Activated T-cell treated with anti-CD3 and anti-CD28 coated beads, Interleukin-2, amount 50 U/mL, for 4 hours (primary cell): ENCODE measurements at regions not wholly inside any gene's neighbourhood (a gene's known extent, or its start where the extent isn't known, plus 50 kb on each side); places are given as distances from the start of the nearest gene placed in this dataset.
A peak's percentile ranks its signal among the peaks of the same experiment; 100 is the strongest.

ENCODE experiments used
- ATAC-seq, 2 donors: fragments of 200-7000 bp; cut with Tn5 transposase; one replicate each; pipeline ENCODE4 v1.10.0; 2021
- DNase-seq: peaks from one replicate; pipeline ENCODE4 v3.0.0-alpha.2; 2020
- H3K27me3 Mint-ChIP-seq: one replicate; pipeline ENCODE4 v1.8.0; 2021; ENCODE audit warnings: low read depth, mixed read lengths
- H3K36me3 Mint-ChIP-seq: one replicate; pipeline ENCODE4 v1.8.0; 2022; ENCODE audit warnings: mixed read lengths; ENCODE audit not compliant: insufficient read depth
- H3K4me1 Mint-ChIP-seq: one replicate; pipeline ENCODE4 v1.8.0; 2021; ENCODE audit warnings: low read depth, mixed read lengths
- H3K4me3 Mint-ChIP-seq: one replicate; pipeline ENCODE4 v1.8.0; 2021; ENCODE audit warnings: mild to moderate bottlenecking, moderate library complexity, mixed read lengths
- H3K9me3 Mint-ChIP-seq: one replicate; pipeline ENCODE4 v1.8.0; 2021; ENCODE audit warnings: mixed read lengths

- H3K4me1 Mint-ChIP-seq, result no peaks in the 10 kb centered on the region
- ATAC-seq (no peak), DNase-seq (no peak)
- no peaks in the 10 kb centered on the region for H3K36me3 Mint-ChIP-seq
- H3K9me3 Mint-ChIP-seq, result peaks cover 9% of the 10 kb centered on the region
- H3K4me3 Mint-ChIP-seq, result no peak overlapping the region
- H3K27me3 Mint-ChIP-seq, result peaks cover 12% of the 10 kb centered on the region
Measured at GRCh38 chr15:31848621-31849020, 181.7 kb upstream of the CHRNA7 start.

GRCh38 chr15:31852933-31853799 lies 177.1 kb upstream of the CHRNA7 start:
- peaks cover 10% of the 10 kb centered on the region for H3K27me3 Mint-ChIP-seq
- H3K36me3 Mint-ChIP-seq, result no peaks in the 10 kb centered on the region
- DNase-seq, result no peak
- no peak overlapping the region for H3K4me3 Mint-ChIP-seq
- H3K9me3 Mint-ChIP-seq, result peaks cover 14% of the 10 kb centered on the region
- H3K4me1 Mint-ChIP-seq, result no peaks in the 10 kb centered on the region
- ATAC-seq, result no peak

- H3K9me3 Mint-ChIP-seq, result peaks cover 6% of the 10 kb centered on the region
- peaks cover 7% of the 10 kb centered on the region for H3K27me3 Mint-ChIP-seq
- no peaks in the 10 kb centered on the region for H3K4me1 Mint-ChIP-seq
- DNase-seq (no peak), ATAC-seq (no peak)
- H3K4me3 Mint-ChIP-seq, result no peak overlapping the region
- no peaks in the 10 kb centered on the region for H3K36me3 Mint-ChIP-seq
Measured at GRCh38 chr15:31856581-31856980, 173.7 kb upstream of the CHRNA7 start.

- no peaks in the 10 kb centered on the region for H3K4me1 Mint-ChIP-seq
- H3K4me3 Mint-ChIP-seq, result no peak overlapping the region
- no peak for ATAC-seq
- H3K27me3 Mint-ChIP-seq, result peaks cover 10% of the 10 kb centered on the region
- H3K36me3 Mint-ChIP-seq, result no peaks in the 10 kb centered on the region
- peaks cover 6% of the 10 kb centered on the region for H3K9me3 Mint-ChIP-seq
- DNase-seq, result no peak
Measured at GRCh38 chr15:31857194-31857593, 173.1 kb upstream of the CHRNA7 start.

GRCh38 chr15:31858026-31858425 lies 172.3 kb upstream of the CHRNA7 start:
- Mint-ChIP-seq H3K36me3 (no peaks in the 10 kb centered on the region), H3K4me1 (no peaks in the 10 kb centered on the region), H3K9me3 (peaks cover 6% of the 10 kb centered on the region), H3K27me3 (peaks cover 12% of the 10 kb centered on the region), H3K4me3 (no peak overlapping the region)
- ATAC-seq, result no peak
- DNase-seq, result no peak

GRCh38 chr15:31866248-31866647 lies 164.1 kb upstream of the CHRNA7 start:
- H3K9me3 Mint-ChIP-seq, result no peaks in the 10 kb centered on the region
- no peak for DNase-seq
- H3K4me3 Mint-ChIP-seq, result no peak overlapping the region
- peaks cover 21% of the 10 kb centered on the region for H3K27me3 Mint-ChIP-seq
- no peak for ATAC-seq
- H3K36me3 Mint-ChIP-seq, result no peaks in the 10 kb centered on the region
- peaks cover 13% of the 10 kb centered on the region for H3K4me1 Mint-ChIP-seq

GRCh38 chr15:31867536-31868442 lies 162.5 kb upstream of the CHRNA7 start:
- no peaks in the 10 kb centered on the region for H3K36me3 Mint-ChIP-seq

GRCh38 chr15:31869686-31870307 lies 160.5 kb upstream of the CHRNA7 start:
- H3K4me1 Mint-ChIP-seq, result peaks cover 13% of the 10 kb centered on the region
- H3K9me3 Mint-ChIP-seq, result no peaks in the 10 kb centered on the region
- peaks cover 8% of the 10 kb centered on the region for H3K27me3 Mint-ChIP-seq
- DNase-seq, result no peak
- H3K4me3 Mint-ChIP-seq, result peak overlapping the region; percentile 81
- ATAC-seq, result peak; percentile 9 to 17
- H3K36me3 Mint-ChIP-seq, result no peaks in the 10 kb centered on the region

More at GRCh38 chr15:31867536-31868442, 162.5 kb upstream of the CHRNA7 start:
- peak overlapping the region; percentile 61 for H3K4me3 Mint-ChIP-seq
- ATAC-seq (no peak), DNase-seq (peak; percentile 51)
- no peaks in the 10 kb centered on the region for H3K9me3 Mint-ChIP-seq
- H3K4me1 Mint-ChIP-seq, result peaks cover 13% of the 10 kb centered on the region
- peaks cover 16% of the 10 kb centered on the region for H3K27me3 Mint-ChIP-seq

- Mint-ChIP-seq H3K36me3 (no peaks in the 10 kb centered on the region), H3K9me3 (no peaks in the 10 kb centered on the region), H3K27me3 (peaks cover 8% of the 10 kb centered on the region), H3K4me3 (peak within 1 kb of the TSS; percentile 91), H3K4me1 (peaks cover 13% of the 10 kb centered on the region)
- DNase-seq (peak; percentile 84), ATAC-seq (peak; percentile 91 to 94)
Measured at GRCh38 chr15:31870328-31871165, 159.8 kb upstream of the CHRNA7 start, which contains the start of gene OTUD7A. Gene OTUD7A (minus strand): TSS chr15:31870673.

GRCh38 chr15:31871166-31871886 lies 159.0 kb upstream of the CHRNA7 start:
- Mint-ChIP-seq H3K9me3 (no peaks in the 10 kb centered on the region), H3K36me3 (no peaks in the 10 kb centered on the region), H3K4me1 (peaks cover 13% of the 10 kb centered on the region), H3K4me3 (peak overlapping the region; percentile 91), H3K27me3 (peaks cover 10% of the 10 kb centered on the region)
- DNase-seq (no peak), ATAC-seq (peak in 1 of 2 donors; percentile 12)

GRCh38 chr15:31871887-31872281 lies 158.4 kb upstream of the CHRNA7 start:
- DNase-seq, result no peak
- Mint-ChIP-seq H3K36me3 (no peaks in the 10 kb centered on the region), H3K4me3 (no peak overlapping the region), H3K27me3 (peaks cover 14% of the 10 kb centered on the region), H3K4me1 (peaks cover 13% of the 10 kb centered on the region), H3K9me3 (no peaks in the 10 kb centered on the region)
- ATAC-seq, result no peak

GRCh38 chr15:31887246-31887645 lies 143.1 kb upstream of the CHRNA7 start:
- Mint-ChIP-seq H3K4me1 (no peaks in the 10 kb centered on the region), H3K4me3 (no peak overlapping the region), H3K9me3 (peaks cover 3% of the 10 kb centered on the region), H3K27me3 (peaks cover 45% of the 10 kb centered on the region), H3K36me3 (no peaks in the 10 kb centered on the region)
- no peak for DNase-seq
- no peak for ATAC-seq

- no peak for DNase-seq
- H3K27me3 Mint-ChIP-seq, result peaks cover 43% of the 10 kb centered on the region
- H3K4me1 Mint-ChIP-seq, result no peaks in the 10 kb centered on the region
- H3K36me3 Mint-ChIP-seq, result no peaks in the 10 kb centered on the region
- ATAC-seq, result no peak
- no peak overlapping the region for H3K4me3 Mint-ChIP-seq
- peaks cover 6% of the 10 kb centered on the region for H3K9me3 Mint-ChIP-seq
Measured at GRCh38 chr15:31892513-31892912, 137.8 kb upstream of the CHRNA7 start.
